HG02588 (cell line): ENCODE measurements at regions not wholly inside any gene's neighbourhood (a gene's known extent, or its start where the extent isn't known, plus 50 kb on each side); places are given as distances from the start of the nearest gene placed in this dataset.
"Not testable (repeated sequence)": the region's sequence is repeated elsewhere in the genome, so short reads cannot be mapped to it uniquely, and the experiment has no call there.

Experiments used
- ATAC-seq: cut with Tn5 transposase; IDR thresholded peaks from one replicate; pipeline ENCODE4 v1.9.1; 2021; ENCODE audit warnings: mild to moderate bottlenecking, moderate library complexity; ENCODE audit not compliant: unreplicated experiment

- ATAC-seq: no peak
Observed at GRCh38 chr1:189524501-189524900, 953.2 kb downstream of the BRINP3 start.

- ATAC-seq: no peak
Observed at GRCh38 chr1:189530162-189530561, 947.5 kb downstream of the BRINP3 start.

- no peak for ATAC-seq
Observed at GRCh38 chr1:189538271-189538670, 939.4 kb downstream of the BRINP3 start.

- ATAC-seq: no peak
Observed at GRCh38 chr1:189550498-189550897, 927.2 kb downstream of the BRINP3 start.

- ATAC-seq: no peak
Observed at GRCh38 chr1:189563784-189564183, 913.9 kb downstream of the BRINP3 start.

- no peak for ATAC-seq
Observed at GRCh38 chr1:189567890-189568289, 909.8 kb downstream of the BRINP3 start.

GRCh38 chr1:189596197-189596596 lies 881.5 kb downstream of the BRINP3 start:
- no peak for ATAC-seq

- ATAC-seq: no peak
Observed at GRCh38 chr1:189597083-189597482, 880.6 kb downstream of the BRINP3 start.

- no peak for ATAC-seq
Observed at GRCh38 chr1:189605226-189605625, 872.4 kb downstream of the BRINP3 start.

GRCh38 chr1:189606047-189606446 lies 871.6 kb downstream of the BRINP3 start:
- ATAC-seq: no peak

GRCh38 chr1:189606795-189607476 lies 870.7 kb downstream of the BRINP3 start:
- ATAC-seq: no peak

GRCh38 chr1:189607477-189608096 lies 870.1 kb downstream of the BRINP3 start:
- ATAC-seq: no peak

GRCh38 chr1:189609167-189609566 lies 868.5 kb downstream of the BRINP3 start:
- no peak for ATAC-seq

GRCh38 chr1:189616893-189617292 lies 860.8 kb downstream of the BRINP3 start:
- ATAC-seq: no peak

- ATAC-seq: no peak
Observed at GRCh38 chr1:189619682-189620332, 857.9 kb downstream of the BRINP3 start.

GRCh38 chr1:189620471-189620870 lies 857.2 kb downstream of the BRINP3 start:
- ATAC-seq: no peak

GRCh38 chr1:189623336-189623735 lies 854.3 kb downstream of the BRINP3 start:
- ATAC-seq: no peak

GRCh38 chr1:189627427-189627826 lies 850.2 kb downstream of the BRINP3 start:
- no peak for ATAC-seq

- ATAC-seq: no peak
Observed at GRCh38 chr1:189628857-189629256, 848.8 kb downstream of the BRINP3 start.

GRCh38 chr1:189633658-189634057 lies 844.0 kb downstream of the BRINP3 start:
- no peak for ATAC-seq

- no peak for ATAC-seq
Observed at GRCh38 chr1:189637041-189637440, 840.6 kb downstream of the BRINP3 start.

GRCh38 chr1:189644156-189644555 lies 833.5 kb downstream of the BRINP3 start:
- ATAC-seq: not testable (repeated sequence)
